ENCODE measurements at regions not wholly inside any gene's neighbourhood (a gene's known extent, or its start where the extent isn't known, plus 50 kb on each side); places are given as distances from the start of the nearest gene placed in this dataset.

- H3K27ac ChIP-seq: no peak overlapping the region
- H3K4me2 ChIP-seq: no peak overlapping the region
- no peak overlapping the region for H2AFZ ChIP-seq
- no peak for TF ChIP-seq EZH2phosphoT487 (IDR thresholded peaks at IDR 0.05; ENCODE audit: low read depth, severe bottlenecking, unreplicated experiment)
- TF ChIP-seq EZH2 (IDR thresholded peaks at IDR 0.05; ENCODE audit: borderline replicate concordance): no peak
- TF ChIP-seq CTCF (IDR thresholded peaks at IDR 0.05; ENCODE audit: poor library complexity): no peak
- H3K36me3 ChIP-seq (replicated peaks; ENCODE audit: insufficient read depth, low read depth): no peaks in the 10 kb centered on the region
- no peaks in the 10 kb centered on the region for H3K4me1 ChIP-seq (ENCODE audit: insufficient read depth)
- H4K20me1 ChIP-seq (ENCODE audit: insufficient read depth, poor library complexity, severe bottlenecking): no peaks in the 10 kb centered on the region
- H3K79me2 ChIP-seq: no peaks in the 10 kb centered on the region
- no peak overlapping the region for H3K4me3 ChIP-seq
- H3K9me3 ChIP-seq (ENCODE audit: low read depth): no peaks in the 10 kb centered on the region
- no peak for DNase-seq (ENCODE audit: low spot score)
- no peaks in the 10 kb centered on the region for H3K27me3 ChIP-seq
- H3K9me2 ChIP-seq (replicated peaks; ENCODE audit: insufficient read depth): no peaks in the 10 kb centered on the region
Observed at GRCh38 chr10:61542596-61542995, 89.4 kb upstream of the TMEM26 start.

GRCh38 chr10:61541960-61542359 is 88.8 kb upstream of the TMEM26 start:
- H3K9me2 ChIP-seq (replicated peaks; ENCODE audit: insufficient read depth): no peaks in the 10 kb centered on the region
- H4K20me1 ChIP-seq (ENCODE audit: insufficient read depth, poor library complexity, severe bottlenecking): no peaks in the 10 kb centered on the region
- 100% methylated on average over 1 of the region's 1 CpG for WGBS (ENCODE audit: low lambda C conversion rate, missing lambda C conversion rate)

GRCh38 chr10:61539876-61540275 is 86.7 kb upstream of the TMEM26 start:
- TF ChIP-seq EZH2 (IDR thresholded peaks at IDR 0.05; ENCODE audit: borderline replicate concordance) (no peak), CTCF (IDR thresholded peaks at IDR 0.05; ENCODE audit: poor library complexity) (no peak), EZH2phosphoT487 (IDR thresholded peaks at IDR 0.05; ENCODE audit: low read depth, severe bottlenecking, unreplicated experiment) (no peak)
- Histone ChIP-seq H2AFZ (no peak overlapping the region), H3K4me3 (no peak overlapping the region), H3K79me2 (no peaks in the 10 kb centered on the region), H4K20me1 (ENCODE audit: insufficient read depth, poor library complexity, severe bottlenecking) (no peaks in the 10 kb centered on the region), H3K9me2 (replicated peaks; ENCODE audit: insufficient read depth) (no peaks in the 10 kb centered on the region), H3K36me3 (replicated peaks; ENCODE audit: insufficient read depth, low read depth) (no peaks in the 10 kb centered on the region), H3K27me3 (no peaks in the 10 kb centered on the region), H3K9me3 (ENCODE audit: low read depth) (no peaks in the 10 kb centered on the region), H3K4me2 (no peak overlapping the region), H3K4me1 (ENCODE audit: insufficient read depth) (no peaks in the 10 kb centered on the region), H3K27ac (no peak overlapping the region)
- no peak for DNase-seq (ENCODE audit: low spot score)
- WGBS (ENCODE audit: low lambda C conversion rate, missing lambda C conversion rate): 93% methylated on average over 8 of the region's 8 CpGs

More at GRCh38 chr10:61541960-61542359, 88.8 kb upstream of the TMEM26 start:
- Histone ChIP-seq H3K36me3 (replicated peaks; ENCODE audit: insufficient read depth, low read depth) (no peaks in the 10 kb centered on the region), H3K79me2 (no peaks in the 10 kb centered on the region), H3K9me3 (ENCODE audit: low read depth) (no peaks in the 10 kb centered on the region), H3K4me1 (ENCODE audit: insufficient read depth) (no peaks in the 10 kb centered on the region), H2AFZ (no peak overlapping the region), H3K27me3 (no peaks in the 10 kb centered on the region), H3K27ac (no peak overlapping the region), H3K4me3 (no peak overlapping the region), H3K4me2 (no peak overlapping the region)
- DNase-seq (ENCODE audit: low spot score): no peak
- no peak for TF ChIP-seq EZH2 (IDR thresholded peaks at IDR 0.05; ENCODE audit: borderline replicate concordance)
- no peak for TF ChIP-seq CTCF (IDR thresholded peaks at IDR 0.05; ENCODE audit: poor library complexity)
- no peak for TF ChIP-seq EZH2phosphoT487 (IDR thresholded peaks at IDR 0.05; ENCODE audit: low read depth, severe bottlenecking, unreplicated experiment)

GRCh38 chr10:61529208-61529607 is 76.0 kb upstream of the TMEM26 start:
- DNase-seq (ENCODE audit: low spot score): no peak
- Histone ChIP-seq H3K9me3 (ENCODE audit: low read depth) (no peaks in the 10 kb centered on the region), H2AFZ (no peak overlapping the region), H3K79me2 (no peaks in the 10 kb centered on the region), H3K4me2 (no peak overlapping the region), H3K4me1 (ENCODE audit: insufficient read depth) (no peaks in the 10 kb centered on the region), H3K36me3 (replicated peaks; ENCODE audit: insufficient read depth, low read depth) (no peaks in the 10 kb centered on the region), H3K27me3 (no peaks in the 10 kb centered on the region), H3K4me3 (no peak overlapping the region), H3K27ac (no peak overlapping the region), H3K9me2 (replicated peaks; ENCODE audit: insufficient read depth) (no peaks in the 10 kb centered on the region), H4K20me1 (ENCODE audit: insufficient read depth, poor library complexity, severe bottlenecking) (no peaks in the 10 kb centered on the region)
- 71% methylated on average over 1 of the region's 1 CpG for WGBS (ENCODE audit: low lambda C conversion rate, missing lambda C conversion rate)
- TF ChIP-seq EZH2 (IDR thresholded peaks at IDR 0.05; ENCODE audit: borderline replicate concordance) (no peak), EZH2phosphoT487 (IDR thresholded peaks at IDR 0.05; ENCODE audit: low read depth, severe bottlenecking, unreplicated experiment) (no peak), CTCF (IDR thresholded peaks at IDR 0.05; ENCODE audit: poor library complexity) (no peak)

Data from hepatocyte (in vitro differentiated cells).